ENCODE measurements at regions not wholly inside any gene's neighbourhood (a gene's known extent, or its start where the extent isn't known, plus 50 kb on each side); places are given as distances from the start of the nearest gene placed in this dataset.
"Not testable (repeated sequence)": the region's sequence is repeated elsewhere in the genome, so short reads cannot be mapped to it uniquely, and the experiment has no call there.

DNA sequence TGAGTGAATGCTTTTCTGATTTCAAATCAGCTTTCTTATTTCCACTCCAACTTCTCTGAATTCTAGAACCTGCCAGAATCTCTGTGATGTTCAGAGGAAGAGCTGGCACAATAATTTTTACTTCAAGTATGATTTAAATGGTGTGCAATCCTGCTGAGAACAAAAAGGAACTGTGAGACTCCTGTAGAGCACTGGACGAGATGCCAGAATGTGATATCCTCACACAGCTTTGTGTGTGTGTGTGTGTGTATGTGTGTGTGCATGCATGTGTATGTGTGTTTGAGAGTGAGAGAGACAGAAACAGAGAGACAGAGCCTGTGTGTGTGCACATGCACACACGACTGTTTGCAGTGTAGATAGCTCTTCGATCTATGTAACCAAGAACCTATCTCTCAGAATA is 713.6 kb upstream of the ZP4 start:
- H3K79me2 ChIP-seq (ENCODE audit: insufficient read depth, low read length): no peaks in the 10 kb centered on the region
- no peaks in the 10 kb centered on the region for H3K9me2 ChIP-seq (replicated peaks; ENCODE audit: low read depth, low read length)
- H3K4me1 ChIP-seq (ENCODE audit: insufficient read depth, low read length, poor library complexity, severe bottlenecking): no peaks in the 10 kb centered on the region
- no peaks in the 10 kb centered on the region for H3K9me3 ChIP-seq (ENCODE audit: insufficient read depth, low read depth, low read length)
- H4K20me1 ChIP-seq (ENCODE audit: insufficient read depth, low read length, poor library complexity, severe bottlenecking): no peaks in the 10 kb centered on the region
- H3K9ac ChIP-seq (ENCODE audit: low read depth, low read length, poor library complexity, severe bottlenecking): no peak overlapping the region
- no peaks in the 10 kb centered on the region for H3F3A ChIP-seq (ENCODE audit: low read depth)
- H2AFZ ChIP-seq (ENCODE audit: low read length): no peak overlapping the region
- H3K4me2 ChIP-seq (ENCODE audit: low read depth, low read length, poor library complexity, severe bottlenecking): no peak overlapping the region
- H3K27me3 ChIP-seq (ENCODE audit: insufficient read depth, low read length, poor library complexity, severe bottlenecking): no peaks in the 10 kb centered on the region
- no peak for TF ChIP-seq EZH2phosphoT487 (IDR thresholded peaks at IDR 0.05; ENCODE audit: borderline replicate concordance)
- TF ChIP-seq, protein P1, sequence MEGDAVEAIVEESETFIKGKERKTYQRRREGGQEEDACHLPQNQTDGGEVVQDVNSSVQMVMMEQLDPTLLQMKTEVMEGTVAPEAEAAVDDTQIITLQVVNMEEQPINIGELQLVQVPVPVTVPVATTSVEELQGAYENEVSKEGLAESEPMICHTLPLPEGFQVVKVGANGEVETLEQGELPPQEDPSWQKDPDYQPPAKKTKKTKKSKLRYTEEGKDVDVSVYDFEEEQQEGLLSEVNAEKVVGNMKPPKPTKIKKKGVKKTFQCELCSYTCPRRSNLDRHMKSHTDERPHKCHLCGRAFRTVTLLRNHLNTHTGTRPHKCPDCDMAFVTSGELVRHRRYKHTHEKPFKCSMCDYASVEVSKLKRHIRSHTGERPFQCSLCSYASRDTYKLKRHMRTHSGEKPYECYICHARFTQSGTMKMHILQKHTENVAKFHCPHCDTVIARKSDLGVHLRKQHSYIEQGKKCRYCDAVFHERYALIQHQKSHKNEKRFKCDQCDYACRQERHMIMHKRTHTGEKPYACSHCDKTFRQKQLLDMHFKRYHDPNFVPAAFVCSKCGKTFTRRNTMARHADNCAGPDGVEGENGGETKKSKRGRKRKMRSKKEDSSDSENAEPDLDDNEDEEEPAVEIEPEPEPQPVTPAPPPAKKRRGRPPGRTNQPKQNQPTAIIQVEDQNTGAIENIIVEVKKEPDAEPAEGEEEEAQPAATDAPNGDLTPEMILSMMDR (conservative IDR thresholded peaks at IDR 0.05; ENCODE audit: low read length): no peak
- no peak overlapping the region for H3K4me3 ChIP-seq (ENCODE audit: low read length, poor library complexity, severe bottlenecking)
- H3K36me3 ChIP-seq (ENCODE audit: insufficient read depth, low read length): no peaks in the 10 kb centered on the region

DNA sequence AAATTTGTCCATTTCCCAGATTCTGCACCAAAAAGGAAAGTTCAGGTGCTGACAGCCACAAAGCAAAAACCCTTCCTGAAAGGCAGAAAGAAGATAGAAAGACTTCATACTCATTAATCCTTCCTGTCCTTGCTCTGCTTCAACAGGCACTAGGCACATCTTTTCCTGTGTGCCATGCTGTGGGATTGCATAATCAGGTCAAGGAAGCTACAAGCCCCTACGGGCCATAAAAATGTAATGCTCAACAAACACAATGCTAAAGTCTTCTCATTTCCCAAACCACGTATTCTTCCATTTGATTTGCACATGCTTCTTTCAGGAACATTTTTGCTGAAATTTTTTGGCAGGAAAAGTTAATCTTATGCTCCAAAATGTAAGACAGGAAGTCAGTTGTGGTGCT is 710.9 kb upstream of the ZP4 start:
- not testable (repeated sequence) for H3F3A ChIP-seq (ENCODE audit: low read depth); H3K4me2 ChIP-seq (ENCODE audit: low read depth, low read length, poor library complexity, severe bottlenecking); H2AFZ ChIP-seq (ENCODE audit: low read length); H3K27me3 ChIP-seq (ENCODE audit: insufficient read depth, low read length, poor library complexity, severe bottlenecking); H3K4me1 ChIP-seq (ENCODE audit: insufficient read depth, low read length, poor library complexity, severe bottlenecking); H3K9ac ChIP-seq (ENCODE audit: low read depth, low read length, poor library complexity, severe bottlenecking); H3K9me3 ChIP-seq (ENCODE audit: insufficient read depth, low read depth, low read length); H3K9me2 ChIP-seq (replicated peaks; ENCODE audit: low read depth, low read length); H4K20me1 ChIP-seq (ENCODE audit: insufficient read depth, low read length, poor library complexity, severe bottlenecking); H3K4me3 ChIP-seq (ENCODE audit: low read length, poor library complexity, severe bottlenecking); H3K79me2 ChIP-seq (ENCODE audit: insufficient read depth, low read length); H3K36me3 ChIP-seq (ENCODE audit: insufficient read depth, low read length)

DNA sequence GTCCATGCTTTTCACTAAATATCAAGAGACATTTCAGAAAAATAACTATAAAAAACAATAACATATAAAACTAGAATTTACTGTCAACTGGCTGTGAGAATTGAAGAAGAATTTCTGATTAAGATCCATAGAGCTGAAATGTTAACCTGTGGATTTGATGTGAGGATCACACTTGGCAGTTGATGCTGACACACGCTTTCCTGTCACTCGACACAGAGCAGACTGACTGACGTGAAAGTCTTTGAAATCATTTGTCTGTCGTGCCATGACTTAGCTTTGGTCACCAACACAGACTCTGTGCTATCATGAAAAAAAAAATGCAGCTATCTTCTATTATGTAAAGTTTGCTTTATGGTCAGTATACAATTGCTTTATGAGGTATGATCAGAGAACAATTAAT is 706.0 kb upstream of the ZP4 start:
- no peaks in the 10 kb centered on the region for H3K36me3 ChIP-seq (ENCODE audit: insufficient read depth, low read length)
- no peak overlapping the region for H3K4me2 ChIP-seq (ENCODE audit: low read depth, low read length, poor library complexity, severe bottlenecking)
- H3K79me2 ChIP-seq (ENCODE audit: insufficient read depth, low read length): no peaks in the 10 kb centered on the region
- no peaks in the 10 kb centered on the region for H4K20me1 ChIP-seq (ENCODE audit: insufficient read depth, low read length, poor library complexity, severe bottlenecking)
- no peak overlapping the region for H3K9ac ChIP-seq (ENCODE audit: low read depth, low read length, poor library complexity, severe bottlenecking)
- H3K9me2 ChIP-seq (replicated peaks; ENCODE audit: low read depth, low read length): no peaks in the 10 kb centered on the region
- no peaks in the 10 kb centered on the region for H3F3A ChIP-seq (ENCODE audit: low read depth)
- H3K9me3 ChIP-seq (ENCODE audit: insufficient read depth, low read depth, low read length): no peaks in the 10 kb centered on the region
- H2AFZ ChIP-seq (ENCODE audit: low read length): no peak overlapping the region
- no peak overlapping the region for H3K4me3 ChIP-seq (ENCODE audit: low read length, poor library complexity, severe bottlenecking)
- H3K4me1 ChIP-seq (ENCODE audit: insufficient read depth, low read length, poor library complexity, severe bottlenecking): no peaks in the 10 kb centered on the region
- TF ChIP-seq, protein P1 (conservative IDR thresholded peaks at IDR 0.05; ENCODE audit: low read length): no peak
- no peak for TF ChIP-seq EZH2phosphoT487 (IDR thresholded peaks at IDR 0.05; ENCODE audit: borderline replicate concordance)
- H3K27me3 ChIP-seq (ENCODE audit: insufficient read depth, low read length, poor library complexity, severe bottlenecking): no peaks in the 10 kb centered on the region

DNA sequence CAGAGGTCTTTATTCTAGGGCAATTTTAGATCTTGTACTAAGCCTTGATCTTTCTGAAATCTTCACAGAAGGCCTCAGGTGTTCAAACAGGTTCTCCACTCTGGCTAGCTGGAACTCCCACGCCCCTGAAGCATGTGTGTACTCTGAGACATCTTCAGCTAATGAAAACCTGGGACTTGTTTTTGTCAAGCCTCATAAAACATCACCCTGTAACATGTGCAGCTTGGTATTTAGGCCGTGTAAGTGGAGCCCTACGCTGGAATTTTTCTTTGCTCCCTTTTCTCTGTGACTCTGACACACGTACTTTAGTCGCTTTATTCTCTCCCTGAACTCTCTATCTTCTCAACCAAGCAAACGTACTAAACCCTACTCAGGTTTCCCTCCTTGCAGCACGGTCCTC is 701.9 kb upstream of the ZP4 start:
- no peaks in the 10 kb centered on the region for H3K27me3 ChIP-seq (ENCODE audit: insufficient read depth, low read length, poor library complexity, severe bottlenecking)
- H3F3A ChIP-seq (ENCODE audit: low read depth): no peaks in the 10 kb centered on the region
- no peaks in the 10 kb centered on the region for H4K20me1 ChIP-seq (ENCODE audit: insufficient read depth, low read length, poor library complexity, severe bottlenecking)
- no peaks in the 10 kb centered on the region for H3K9me3 ChIP-seq (ENCODE audit: insufficient read depth, low read depth, low read length)
- TF ChIP-seq, protein P1 (conservative IDR thresholded peaks at IDR 0.05; ENCODE audit: low read length): no peak
- TF ChIP-seq EZH2phosphoT487 (IDR thresholded peaks at IDR 0.05; ENCODE audit: borderline replicate concordance): no peak
- no peaks in the 10 kb centered on the region for H3K36me3 ChIP-seq (ENCODE audit: insufficient read depth, low read length)
- no peaks in the 10 kb centered on the region for H3K4me1 ChIP-seq (ENCODE audit: insufficient read depth, low read length, poor library complexity, severe bottlenecking)
- no peak overlapping the region for H3K4me3 ChIP-seq (ENCODE audit: low read length, poor library complexity, severe bottlenecking)
- H3K4me2 ChIP-seq (ENCODE audit: low read depth, low read length, poor library complexity, severe bottlenecking): no peak overlapping the region
- H3K79me2 ChIP-seq (ENCODE audit: insufficient read depth, low read length): no peaks in the 10 kb centered on the region
- no peaks in the 10 kb centered on the region for H3K9me2 ChIP-seq (replicated peaks; ENCODE audit: low read depth, low read length)
- no peak overlapping the region for H2AFZ ChIP-seq (ENCODE audit: low read length)
- no peak overlapping the region for H3K9ac ChIP-seq (ENCODE audit: low read depth, low read length, poor library complexity, severe bottlenecking)
